Activated CD8-positive, alpha-beta memory T cell treated with anti-CD3 and anti-CD28 coated beads, Interleukin-2, amount 50 U/mL, for 48 hours (primary cell): ENCODE measurements at regions not wholly inside any gene's neighbourhood (a gene's known extent, or its start where the extent isn't known, plus 50 kb on each side); places are given as distances from the start of the nearest gene placed in this dataset.
"Not testable (repeated sequence)": the region's sequence is repeated elsewhere in the genome, so short reads cannot be mapped to it uniquely, and the experiment has no call there.

Experiments used
- DNase-seq: peaks from one replicate; pipeline ENCODE4 v3.0.0-alpha.2; 2020

- DNase-seq = no peak
Measured at GRCh38 chr3:124142389-124142970, 150.6 kb upstream of the ROPN1 start.

- no peak for DNase-seq
Measured at GRCh38 chr3:124143047-124143446, 151.1 kb upstream of the ROPN1 start.

GRCh38 chr3:124144035-124144814, 152.3 kb upstream of the ROPN1 start:
- DNase-seq = no peak

- DNase-seq = no peak
Measured at GRCh38 chr3:124147429-124147828, 155.5 kb upstream of the ROPN1 start.

- DNase-seq = no peak
Measured at GRCh38 chr3:124147946-124148345, 156.0 kb upstream of the ROPN1 start.

- DNase-seq = no peak
Measured at GRCh38 chr3:124149081-124149480, 157.2 kb upstream of the ROPN1 start.

GRCh38 chr3:124149771-124150170, 157.8 kb upstream of the ROPN1 start:
- DNase-seq = no peak

- DNase-seq = not testable (repeated sequence)
Measured at GRCh38 chr3:124152891-124153290, 161.0 kb upstream of the ROPN1 start.

- no peak for DNase-seq
Measured at GRCh38 chr3:124156866-124157712, 165.2 kb upstream of the ROPN1 start.

GRCh38 chr3:124157748-124158147, 165.8 kb upstream of the ROPN1 start:
- DNase-seq = no peak

- no peak for DNase-seq
Measured at GRCh38 chr3:124158168-124158881, 166.4 kb upstream of the ROPN1 start.

GRCh38 chr3:124161448-124161847, 169.5 kb upstream of the ROPN1 start:
- DNase-seq = no peak

- no peak for DNase-seq
Measured at GRCh38 chr3:124163689-124164088, 171.8 kb upstream of the ROPN1 start.

- no peak for DNase-seq
Measured at GRCh38 chr3:124168271-124168670, 176.3 kb upstream of the ROPN1 start.

- no peak for DNase-seq
Measured at GRCh38 chr3:124172283-124172682, 180.4 kb upstream of the ROPN1 start.

GRCh38 chr3:124172816-124173215, 180.9 kb upstream of the ROPN1 start:
- no peak for DNase-seq

GRCh38 chr3:124174476-124174875, 182.6 kb upstream of the ROPN1 start:
- DNase-seq = no peak

GRCh38 chr3:124174910-124175874, 183.3 kb upstream of the ROPN1 start:
- no peak for DNase-seq

- no peak for DNase-seq
Measured at GRCh38 chr3:124177071-124177470, 185.1 kb upstream of the ROPN1 start.

- no peak for DNase-seq
Measured at GRCh38 chr3:124178531-124178930, 186.6 kb upstream of the ROPN1 start.

- DNase-seq = no peak
Measured at GRCh38 chr3:124200407-124200806, 208.5 kb upstream of the ROPN1 start.

GRCh38 chr3:124201226-124201625, 209.3 kb upstream of the ROPN1 start:
- no peak for DNase-seq
